Cardiac fibroblast (primary cell): ENCODE measurements at regions not wholly inside any gene's neighbourhood (a gene's known extent, or its start where the extent isn't known, plus 50 kb on each side); places are given as distances from the start of the nearest gene placed in this dataset.

Experiments used
- DNase-seq, 2 donors: peaks; one replicate each; pipeline versions ENCODE4 v3.0.0 to v3.0.0-alpha.2; 2010; ENCODE audit warnings: low read depth in 2 of 2
- H3K4me3 ChIP-seq, 2 donors: replicated peaks in 1 of 2; 1 replicate in 1 of 2; 2 replicates in 1 of 2; pipeline ENCODE4 v1.5.1; 2011; ENCODE audit warnings: low read depth in 2 of 2, low read length in 2 of 2, mild to moderate bottlenecking in 2 of 2, moderate library complexity in 1 of 2
- CTCF ChIP-seq: IDR thresholded peaks from one replicate; pipeline ENCODE4 v1.5.1; 2011; ENCODE audit warnings: low read depth, mild to moderate bottlenecking, low read length, inconsistent platforms

- TF ChIP-seq CTCF: peak; percentile 90
- peak; percentile 26 to 42 for DNase-seq
- no peak overlapping the region for H3K4me3 ChIP-seq
These were observed 141.0 kb upstream of the CIBAR2 start for GRCh38 chr16:85253084-85253941.

GRCh38 chr16:85254051-85254450 lies 141.8 kb upstream of the CIBAR2 start:
- DNase-seq: no peak
- TF ChIP-seq CTCF: no peak
- H3K4me3 ChIP-seq: no peak overlapping the region

- DNase-seq: no peak
- no peak for TF ChIP-seq CTCF
- H3K4me3 ChIP-seq: no peak overlapping the region
These were observed 142.6 kb upstream of the CIBAR2 start for GRCh38 chr16:85254921-85255320.

- no peak overlapping the region for H3K4me3 ChIP-seq
- no peak for DNase-seq
- TF ChIP-seq CTCF: no peak
These were observed 143.5 kb upstream of the CIBAR2 start for GRCh38 chr16:85255777-85256176.

GRCh38 chr16:85256190-85256739 lies 144.0 kb upstream of the CIBAR2 start:
- TF ChIP-seq CTCF: no peak
- no peak for DNase-seq
- no peak overlapping the region for H3K4me3 ChIP-seq

- H3K4me3 ChIP-seq: no peak overlapping the region
- no peak for DNase-seq
- TF ChIP-seq CTCF: no peak
These were observed 145.2 kb upstream of the CIBAR2 start for GRCh38 chr16:85257483-85257882.
